ENCODE measurements at regions not wholly inside any gene's neighbourhood (a gene's known extent, or its start where the extent isn't known, plus 50 kb on each side); places are given as distances from the start of the nearest gene placed in this dataset.
"Not testable (repeated sequence)": the region's sequence is repeated elsewhere in the genome, so short reads cannot be mapped to it uniquely, and the experiment has no call there.

DNA sequence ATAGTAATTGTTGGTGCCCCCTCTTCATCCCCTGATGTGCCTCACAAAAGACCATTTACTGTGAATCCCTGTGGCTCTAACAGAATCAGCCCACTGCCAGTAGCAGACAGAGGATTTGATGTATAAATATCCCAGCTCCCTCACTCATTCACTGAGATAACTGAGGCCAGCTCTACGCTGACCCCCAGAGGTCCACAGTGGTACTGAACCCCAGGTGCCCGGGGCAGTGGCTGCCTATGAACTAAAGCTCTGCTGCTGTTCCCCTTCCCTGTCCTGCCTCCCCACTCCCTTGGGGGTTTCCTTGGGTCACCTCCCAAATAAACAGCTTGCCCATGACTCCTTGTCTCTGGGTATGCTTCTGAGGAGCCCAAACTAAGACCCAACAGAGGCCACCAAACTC, 295.8 kb downstream of the FOXL1 start:
- peak; percentile 9 for DNase-seq

DNA sequence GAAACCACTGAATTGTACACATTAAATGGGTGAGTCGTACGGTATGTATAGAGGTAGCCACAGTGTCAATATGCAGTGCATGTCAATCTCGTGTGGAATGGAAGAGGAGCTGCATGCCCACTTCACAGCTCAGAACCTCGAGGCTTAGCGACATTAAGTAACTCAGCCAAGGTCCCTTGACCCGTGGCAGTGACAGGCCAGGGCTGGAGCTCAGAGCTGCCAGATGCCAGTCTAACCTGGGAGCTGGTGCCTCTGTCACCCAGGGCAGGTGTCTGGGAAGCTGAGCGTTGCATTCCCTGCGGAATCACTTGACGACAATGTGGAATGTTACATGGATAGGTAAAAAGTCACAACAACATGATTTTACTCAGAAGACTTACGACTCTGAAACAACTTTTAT, 298.1 kb downstream of the FOXL1 start:
- no peak for DNase-seq

DNA sequence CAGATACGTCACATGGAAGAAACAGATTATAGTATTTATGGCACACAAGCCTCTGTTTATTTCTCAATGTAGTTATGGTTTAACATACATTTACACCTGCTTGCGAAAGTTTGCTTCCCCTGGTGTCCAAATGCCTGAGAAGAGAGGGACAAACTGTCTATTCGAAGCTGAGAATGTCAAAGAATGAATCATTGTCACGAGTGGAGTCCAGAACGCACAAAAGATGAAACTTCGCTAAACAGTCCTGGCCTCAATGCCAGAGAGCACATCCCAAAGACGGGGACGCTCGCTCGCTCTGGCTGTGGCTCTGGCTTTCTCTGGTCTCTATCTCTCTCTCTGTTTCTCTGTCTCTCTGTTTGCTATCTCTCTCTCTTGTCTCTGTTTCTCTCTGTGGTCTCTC, 298.8 kb downstream of the FOXL1 start:
- DNase-seq: no peak

DNA sequence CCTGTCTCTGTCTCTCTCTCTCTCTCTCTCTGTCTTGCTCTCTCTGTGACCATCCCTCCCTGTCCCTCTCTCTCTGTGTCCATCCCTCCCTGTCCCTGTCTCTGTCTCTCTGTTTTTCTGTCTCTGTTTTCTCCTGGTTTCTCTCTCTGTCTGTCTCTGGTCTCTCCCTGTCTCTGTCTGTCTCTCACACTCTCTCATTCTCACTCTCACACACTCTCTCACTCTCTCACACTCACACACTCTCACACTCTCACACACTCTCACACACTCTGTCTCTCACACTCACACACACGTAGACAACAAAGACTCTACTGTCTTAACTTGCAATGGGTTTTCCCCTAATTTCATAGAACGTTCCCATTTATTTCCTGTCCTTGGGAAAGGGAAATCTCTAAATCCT, 299.5 kb downstream of the FOXL1 start:
- no peak for DNase-seq

DNA sequence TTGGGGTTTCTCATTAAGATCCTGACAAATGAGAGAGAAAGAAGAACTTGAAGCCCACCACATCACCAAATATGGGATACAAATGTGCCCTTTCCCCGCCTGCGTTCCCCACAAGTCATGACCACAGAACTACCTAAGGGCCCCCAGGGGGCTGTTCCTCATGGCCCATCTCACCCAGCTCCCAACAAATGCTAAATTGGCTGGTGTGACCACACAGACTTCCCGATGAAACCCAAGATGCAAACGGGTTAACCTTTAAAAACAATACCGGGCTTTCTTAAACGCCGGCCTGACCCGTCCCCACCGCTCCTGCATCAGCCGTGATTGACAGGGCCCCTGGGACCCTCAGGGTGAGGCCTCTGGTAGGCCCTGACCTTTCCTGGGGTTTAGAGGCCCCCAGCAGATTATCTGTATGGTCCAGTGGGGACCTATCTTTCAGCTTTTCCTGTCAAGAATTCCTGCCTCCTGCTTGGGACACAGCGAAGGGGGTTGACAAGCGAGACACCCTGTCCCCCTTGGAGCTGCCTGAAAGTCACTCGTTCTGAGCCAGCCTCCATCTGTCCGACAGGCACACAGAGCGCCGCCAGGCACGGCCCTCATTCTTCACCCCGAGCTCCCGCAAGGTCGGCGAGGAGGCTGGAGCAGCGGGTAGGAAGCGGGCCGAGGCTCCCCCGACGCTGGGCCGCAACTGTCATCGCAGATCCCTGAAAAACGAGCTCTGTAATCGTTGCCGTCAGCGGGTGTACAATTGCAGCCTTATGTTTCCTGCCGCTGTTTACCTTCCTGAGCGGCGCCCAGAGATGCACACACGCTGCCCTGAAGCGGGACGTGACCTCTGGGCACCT, 300.1 kb downstream of the FOXL1 start:
- DNase-seq: no peak

DNA sequence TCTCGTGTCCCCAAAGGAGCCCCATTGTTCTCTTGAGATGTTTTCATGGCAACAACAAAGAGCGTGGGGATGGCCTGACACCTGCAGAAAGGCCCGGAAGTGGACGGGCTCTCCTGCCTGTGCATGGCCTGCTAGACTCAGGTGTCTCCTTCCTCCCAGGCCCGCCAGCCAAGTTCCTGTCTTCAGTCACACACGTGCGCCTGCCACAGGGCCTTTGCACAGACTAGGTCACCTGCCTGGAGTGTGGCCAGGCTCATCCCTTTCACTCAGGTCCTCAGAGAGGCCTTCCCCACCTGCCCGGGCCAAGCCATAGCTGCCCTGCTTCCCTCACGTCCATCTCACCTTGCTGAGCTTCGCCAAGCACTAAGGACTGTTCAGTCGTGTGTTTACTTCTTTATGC, 300.9 kb downstream of the FOXL1 start:
- no peak for DNase-seq

DNA sequence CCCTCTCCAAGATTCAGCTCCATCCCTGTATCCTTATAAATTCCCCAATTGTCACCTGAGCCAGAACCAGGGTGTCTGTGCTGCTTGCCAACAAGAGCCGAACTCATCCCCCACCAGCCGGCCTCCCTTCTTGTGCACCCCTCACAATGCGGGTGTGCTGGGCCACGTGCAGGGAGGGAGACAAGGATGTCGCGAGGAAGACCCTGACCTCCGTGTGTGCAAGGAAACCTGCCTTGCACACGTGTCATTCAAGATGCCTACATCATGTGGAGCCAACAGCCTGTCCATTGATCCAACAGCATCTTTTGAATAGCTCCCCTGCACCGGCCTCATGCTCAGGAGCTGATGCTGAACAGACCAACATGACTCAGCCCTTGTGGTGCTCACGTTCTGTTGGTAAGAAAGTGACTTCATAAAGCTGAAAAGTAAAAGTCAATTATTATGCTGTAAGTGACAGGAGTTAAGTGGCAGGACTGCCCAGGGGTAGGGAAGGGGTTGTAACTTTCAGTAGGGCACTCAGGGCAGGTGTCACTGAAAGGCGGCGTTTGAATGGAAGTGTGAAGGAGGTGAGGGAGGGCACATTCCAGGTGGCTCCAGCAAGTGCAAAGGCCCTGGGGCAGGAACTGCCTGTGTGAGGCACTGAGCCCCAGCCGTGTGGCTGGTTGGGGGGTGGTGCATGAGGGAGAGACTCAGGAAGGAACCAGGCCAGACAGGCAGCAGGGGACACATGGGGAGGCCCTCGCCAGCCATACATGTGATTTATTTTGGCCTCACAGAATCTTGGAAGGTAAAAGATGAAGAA, 302.2 kb downstream of the FOXL1 start:
- no peak for DNase-seq

DNA sequence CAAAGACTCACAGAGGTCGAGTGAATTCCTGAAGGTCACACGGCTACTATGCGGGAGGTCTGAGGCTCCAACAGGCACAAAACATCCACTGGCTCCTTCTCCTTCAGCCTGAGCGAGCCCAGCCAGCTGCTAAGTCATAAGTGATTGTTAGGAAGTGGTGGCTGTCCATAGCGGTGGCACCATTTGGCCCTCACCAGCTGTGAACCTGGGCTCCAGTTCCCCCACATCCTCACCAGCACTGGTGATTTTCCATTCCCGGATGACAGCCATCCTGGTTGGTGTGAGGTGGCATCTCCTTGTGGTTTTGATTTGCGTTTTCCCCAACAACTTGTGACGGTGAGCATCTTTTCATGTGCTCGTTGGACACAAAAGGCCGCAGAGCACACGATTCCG, 302.8 kb downstream of the FOXL1 start:
- no peak for DNase-seq

DNA sequence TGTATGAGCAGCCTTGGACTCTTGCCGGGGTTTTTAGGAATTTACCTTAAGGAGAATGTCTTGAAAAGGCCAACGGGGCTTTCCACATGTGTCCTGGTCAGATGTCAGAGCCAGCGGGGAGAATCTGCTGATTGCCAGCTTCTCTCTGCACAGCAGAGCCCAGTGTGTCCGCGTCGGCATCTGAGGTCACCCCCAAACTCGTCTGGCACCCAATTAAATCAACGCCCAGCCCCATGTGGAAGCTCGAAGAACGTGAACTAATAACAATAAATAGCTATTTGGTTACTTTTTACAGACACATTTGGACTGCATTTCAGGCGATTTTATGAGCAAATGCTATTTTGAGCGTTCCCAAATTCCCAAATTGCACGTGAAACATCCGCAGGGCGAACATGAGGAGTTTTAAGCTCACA, 303.5 kb downstream of the FOXL1 start:
- DNase-seq: no peak

DNA sequence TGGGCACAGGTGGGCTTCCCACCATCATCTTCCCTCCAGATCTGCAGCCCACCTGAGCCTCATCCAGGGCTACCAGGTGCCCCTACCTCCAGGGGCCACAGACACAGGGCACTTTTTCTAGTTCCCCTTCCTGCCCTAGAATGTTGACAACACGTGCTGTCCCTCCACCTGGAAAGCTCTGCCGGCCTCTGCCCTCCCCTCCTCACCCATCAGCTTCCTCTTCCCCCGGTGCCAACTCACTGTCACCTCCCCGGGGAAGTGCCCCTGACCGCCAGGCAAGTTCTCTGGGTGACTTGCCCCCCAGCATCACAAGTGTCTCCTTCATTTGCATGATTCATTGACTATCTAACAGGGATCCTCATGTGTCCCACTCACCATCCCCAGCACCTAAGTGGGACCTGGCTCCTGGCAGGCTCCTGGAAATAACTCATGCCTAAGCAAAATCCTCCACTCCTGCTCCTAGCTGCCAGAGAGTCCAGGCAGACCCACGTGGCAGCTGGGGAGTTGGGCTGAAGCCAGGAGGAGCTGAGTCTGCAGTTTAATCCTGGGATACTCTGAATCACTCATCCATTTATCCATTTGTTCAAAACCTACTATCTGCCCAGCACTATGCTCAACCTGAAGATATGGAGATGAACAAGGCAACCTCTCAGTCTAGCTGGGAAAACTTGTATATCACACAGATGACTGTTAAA, 304.4 kb downstream of the FOXL1 start:
- DNase-seq: no peak

DNA sequence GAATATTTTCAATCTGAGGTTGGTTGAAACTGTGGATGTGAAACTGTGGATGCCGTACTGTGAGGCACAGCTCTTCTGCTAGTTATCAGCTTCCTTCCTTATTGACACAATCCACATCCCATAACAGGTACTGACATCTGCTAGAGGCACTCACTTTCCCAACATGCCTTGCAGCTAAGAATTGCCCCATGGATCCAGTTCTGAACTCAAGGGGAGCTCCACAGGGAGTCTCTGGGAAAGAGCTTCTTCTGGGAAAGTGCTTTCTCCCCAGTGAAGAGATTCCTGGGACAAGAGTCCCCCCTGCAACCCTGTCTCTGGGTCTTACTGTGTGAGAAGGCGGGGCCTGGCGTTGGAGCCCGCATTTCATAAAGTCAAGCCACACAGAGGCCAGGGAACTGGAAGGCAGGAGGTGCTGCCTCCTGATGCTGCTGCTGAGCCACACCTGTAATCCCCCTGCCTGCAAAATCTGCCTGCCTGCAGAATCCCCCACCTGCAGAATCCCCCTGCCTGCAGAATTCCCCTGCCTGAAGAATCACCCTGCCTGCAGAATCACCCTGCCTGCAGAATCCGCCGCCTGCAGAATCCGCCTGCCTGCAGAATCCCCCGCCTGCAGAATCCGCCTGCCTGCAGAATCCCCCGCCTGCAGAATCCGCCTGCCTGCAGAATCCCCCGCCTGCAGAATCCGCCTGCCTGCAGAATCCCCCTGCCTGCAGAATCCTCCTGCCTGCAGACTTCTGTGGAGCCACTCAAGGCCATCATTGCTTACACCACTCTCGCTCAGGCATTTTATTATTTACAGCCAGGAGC, 305.4 kb downstream of the FOXL1 start:
- DNase-seq: no peak

DNA sequence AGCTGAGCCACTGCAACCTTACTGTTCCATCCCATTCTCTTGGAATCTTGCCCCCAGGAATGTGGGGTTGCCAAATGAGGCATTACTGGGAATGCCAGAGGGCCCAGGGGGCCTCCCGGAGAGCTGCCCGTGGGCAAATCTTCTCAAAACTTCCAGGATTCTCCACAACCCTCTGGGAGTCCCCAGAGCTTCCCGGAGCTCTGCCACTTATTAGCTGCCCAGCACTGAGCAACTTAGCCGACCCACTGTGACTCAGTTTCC, 306.0 kb downstream of the FOXL1 start:
- no peak for DNase-seq

DNA sequence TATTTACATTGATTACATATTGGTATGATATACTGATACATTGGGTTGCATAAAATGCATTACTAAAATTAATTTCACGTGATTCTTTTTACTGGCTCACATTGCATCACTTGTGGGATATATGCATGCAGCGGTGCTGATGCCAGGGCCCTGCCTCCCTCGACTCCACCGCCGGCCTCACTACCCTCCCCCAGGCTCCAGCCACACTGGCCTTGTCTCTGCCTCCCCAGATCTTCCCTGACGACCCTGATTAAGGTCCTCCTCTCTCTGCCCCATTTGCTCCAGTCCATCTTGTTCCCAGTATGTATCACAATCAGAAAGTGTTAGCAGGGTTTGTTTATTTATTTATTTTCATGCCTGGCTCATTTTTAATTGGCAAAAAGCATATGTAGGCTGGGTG, 306.8 kb downstream of the FOXL1 start:
- DNase-seq: no peak

DNA sequence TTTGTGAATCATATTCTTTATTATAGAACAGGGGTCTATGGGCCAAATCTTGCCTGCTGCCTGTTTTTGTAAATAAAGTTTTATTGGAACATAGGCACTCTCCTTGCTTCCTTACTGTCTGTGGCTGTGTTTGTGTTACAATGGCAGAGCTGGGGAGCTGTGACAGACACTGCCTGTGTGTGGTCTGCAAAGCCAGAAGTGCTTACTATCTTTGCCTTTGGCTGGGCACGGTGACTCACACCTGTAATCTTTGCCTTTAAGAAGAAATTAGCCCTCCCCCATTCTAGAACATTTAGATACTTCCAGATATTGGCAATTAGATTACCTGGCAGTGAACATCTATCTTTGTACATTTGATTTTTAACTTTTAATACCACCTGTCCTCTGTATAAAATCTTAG, 308.3 kb downstream of the FOXL1 start:
- DNase-seq: no peak

DNA sequence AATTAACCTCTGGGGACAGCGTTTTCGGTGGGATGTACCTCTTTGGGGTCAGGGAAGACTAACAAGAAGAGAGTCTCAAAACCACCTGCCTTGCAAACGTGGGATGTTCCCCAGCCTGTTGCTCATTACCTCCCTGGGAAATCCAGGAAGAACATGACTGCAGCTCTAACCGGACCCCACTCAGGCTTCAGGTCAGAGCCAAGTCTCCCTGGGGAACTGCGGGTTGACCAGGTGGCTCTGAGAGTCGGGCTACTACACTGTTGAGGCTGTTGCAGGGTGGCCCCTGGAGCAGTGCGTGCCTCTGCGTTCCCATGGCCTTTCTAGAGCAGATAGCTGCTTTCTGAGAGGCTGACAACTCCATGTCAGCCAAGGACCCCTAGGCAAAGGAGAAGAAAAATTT, 309.1 kb downstream of the FOXL1 start:
- DNase-seq: no peak

DNA sequence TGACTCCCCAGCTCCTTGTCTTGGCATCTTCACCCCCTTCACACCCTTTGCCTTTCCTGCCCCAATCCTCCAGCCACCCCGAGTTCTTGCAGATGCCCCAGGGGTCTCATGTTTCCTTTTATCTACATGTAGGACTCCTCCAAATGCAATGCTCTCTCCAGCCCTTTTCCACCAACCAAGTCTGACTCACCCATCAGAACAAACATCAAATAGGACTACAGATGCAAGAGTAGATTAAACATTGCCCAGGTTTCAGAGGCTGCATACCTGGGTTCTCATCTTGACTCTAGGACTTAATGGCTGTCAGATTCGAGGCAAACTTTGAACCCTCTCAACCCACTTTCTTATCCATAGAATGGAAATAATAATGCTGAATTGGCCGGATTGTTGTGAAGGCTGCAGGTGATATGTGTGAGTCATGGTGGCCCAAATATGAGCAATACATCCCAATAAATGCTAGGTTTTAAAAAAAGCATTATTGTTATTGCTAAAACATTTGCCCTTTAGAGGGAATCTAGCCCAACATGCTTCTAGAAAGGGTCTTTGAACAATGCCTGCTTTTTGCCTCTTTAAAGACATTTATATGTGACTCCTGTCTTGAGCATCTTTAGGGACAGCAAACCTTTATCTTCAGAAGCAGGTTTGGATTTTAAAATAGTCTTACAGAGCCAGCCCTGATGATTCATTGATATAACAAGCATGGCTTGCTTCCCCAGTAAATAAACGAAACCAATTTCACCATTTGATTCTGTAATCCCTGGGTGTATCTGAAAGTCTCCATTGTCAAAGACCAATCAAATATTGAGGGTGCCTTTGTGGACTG, 310.1 kb downstream of the FOXL1 start:
- DNase-seq: no peak

DNA sequence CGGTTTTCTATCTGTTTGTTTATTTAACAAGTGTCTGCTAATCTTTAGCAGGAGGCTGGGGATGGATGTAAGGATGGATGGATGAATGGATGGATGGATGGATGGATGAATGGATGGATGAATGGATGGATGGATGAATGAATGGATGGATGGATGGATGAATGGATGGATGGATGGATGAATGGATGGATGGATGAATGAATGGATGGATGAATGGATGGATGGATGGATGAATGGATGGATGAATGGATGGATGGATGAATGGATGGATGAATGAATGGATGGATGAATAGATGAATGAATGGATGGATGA, 310.7 kb downstream of the FOXL1 start:
- DNase-seq: not testable (repeated sequence)

DNA sequence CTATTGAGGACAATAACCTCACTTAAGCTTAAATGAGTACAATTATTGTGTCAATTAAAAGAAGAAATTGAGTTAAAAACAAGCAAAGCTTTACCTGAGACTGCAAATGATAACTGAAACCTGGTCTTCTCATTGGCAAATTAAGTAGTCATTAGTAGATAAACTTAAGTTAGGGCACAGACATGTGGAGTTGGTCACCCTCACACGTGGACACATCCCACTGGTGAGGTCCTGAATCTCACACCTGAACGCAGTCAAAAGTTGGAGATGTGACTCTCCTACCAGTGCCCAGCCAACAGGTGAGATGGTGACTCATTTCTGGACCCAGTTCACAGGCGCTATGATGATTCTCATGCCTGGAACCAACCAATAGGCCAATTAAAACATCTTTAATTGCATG, 311.6 kb downstream of the FOXL1 start:
- DNase-seq: no peak

DNA sequence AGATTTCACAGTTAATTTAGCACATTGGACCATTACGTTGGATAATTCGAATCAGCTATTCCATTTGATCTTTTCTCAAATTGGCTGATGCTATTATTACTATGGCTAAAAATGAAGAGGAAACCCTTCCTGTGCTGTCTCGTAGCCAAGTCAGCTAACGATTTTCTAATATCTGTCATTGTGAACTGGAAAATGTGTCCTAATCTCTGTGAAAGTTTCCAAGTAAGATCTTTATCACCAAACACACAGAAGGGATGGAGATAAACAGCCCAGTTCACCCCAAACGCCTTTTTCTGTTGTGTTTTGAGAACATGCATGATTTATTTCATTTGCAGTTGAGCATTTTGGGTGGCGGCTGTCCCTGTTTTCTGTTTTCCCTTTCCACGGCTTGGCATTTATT, 312.8 kb downstream of the FOXL1 start:
- no peak for DNase-seq

DNA sequence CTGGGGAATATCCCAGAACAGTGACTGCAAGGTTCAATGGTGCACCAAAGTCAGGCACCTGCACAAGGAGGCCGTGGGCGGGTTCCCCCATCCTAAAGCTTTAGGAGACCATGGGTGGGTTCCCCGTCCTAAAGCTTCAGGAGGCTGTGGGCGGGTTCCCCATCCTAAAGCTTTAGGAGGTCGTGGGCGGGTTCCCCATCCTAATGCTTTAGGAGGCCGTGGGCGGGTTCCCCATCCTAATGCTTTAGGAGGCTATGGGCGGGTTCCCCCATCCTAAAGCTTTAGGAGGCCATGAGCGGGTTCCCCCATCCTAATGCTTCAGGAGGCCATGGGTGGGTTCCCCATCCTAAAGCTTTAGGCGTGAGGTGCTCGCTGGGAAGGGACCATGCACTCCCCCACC, 313.3 kb downstream of the FOXL1 start:
- DNase-seq: no peak

DNA sequence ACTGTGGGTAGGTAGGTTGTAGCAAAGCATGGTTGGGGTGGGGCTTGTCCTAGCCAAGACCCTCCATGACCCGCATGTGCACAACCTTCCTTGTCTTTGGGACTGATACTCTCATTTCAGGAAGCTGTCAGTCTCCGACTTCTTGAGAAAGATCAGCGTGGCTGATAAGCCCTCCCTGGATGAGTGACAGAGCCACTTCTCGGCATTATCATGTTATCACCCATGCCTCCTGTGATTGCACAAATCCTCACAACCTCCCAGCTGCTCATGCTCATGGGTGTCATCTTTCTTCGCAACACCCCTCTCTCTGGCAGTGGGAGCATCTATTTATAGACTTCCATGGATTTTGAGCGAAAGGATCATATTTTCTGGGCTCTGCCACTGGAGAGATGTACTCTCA, 314.2 kb downstream of the FOXL1 start:
- DNase-seq: no peak

DNA sequence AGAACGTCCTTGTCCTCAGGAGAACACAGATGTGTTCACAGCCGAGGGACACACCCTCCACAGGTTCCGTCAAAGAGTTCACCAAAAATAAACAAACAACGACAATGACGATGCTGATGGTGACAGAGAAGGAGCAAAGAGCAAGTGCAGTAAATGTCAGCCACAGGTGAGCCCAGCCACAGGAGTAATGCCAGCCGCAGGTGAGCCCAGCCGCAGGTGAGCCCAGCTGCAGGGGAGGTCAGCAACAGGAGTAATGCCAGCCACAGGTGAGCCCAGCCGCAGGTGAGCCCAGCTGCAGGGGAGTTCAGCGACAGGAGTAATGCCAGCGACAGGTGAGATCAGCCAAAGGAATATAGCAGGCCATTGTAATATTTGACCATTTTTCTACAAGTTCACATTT, 315.2 kb downstream of the FOXL1 start:
- no peak for DNase-seq
